Naive thymus-derived CD4-positive, alpha-beta T cell (primary cell): ENCODE measurements at regions not wholly inside any gene's neighbourhood (a gene's known extent, or its start where the extent isn't known, plus 50 kb on each side); places are given as distances from the start of the nearest gene placed in this dataset.

Experiments
- ATAC-seq: fragments of 150-1000 bp; cut with Tn5 transposase; 2 replicates; pipeline ENCODE4 v1.10.0; 2021; ENCODE audit warnings: mild to moderate bottlenecking, moderate library complexity
- CTCF ChIA-PET: fragments of 350-600 bp; sonication (Branson Sonifier 250); formaldehyde crosslinking; loops from one replicate; lab custom pipeline; 2021; ENCODE audit warnings: antibody characterized with exemption; lab: Charles Lee
- POLR2A ChIA-PET: fragments of 350-600 bp; sonication (Branson Sonifier 250); formaldehyde crosslinking; loops from one replicate; lab custom pipeline; 2021; ENCODE audit warnings: antibody characterized with exemption, inconsistent platforms; lab: Charles Lee
- DNase-seq, 9 donors: peaks; one replicate each; pipeline versions ENCODE4 v3.0.0 to v3.0.0-alpha.2; 2020 to 2022; ENCODE audit warnings: mixed read lengths in 1 of 9
- H3K27ac ChIP-seq: one replicate; pipeline ENCODE4 v1.7.0; 2013; ENCODE audit warnings: mild to moderate bottlenecking, low read depth, low read length, moderate library complexity
- H3K27me3 ChIP-seq, 2 donors: one replicate each; pipeline ENCODE4 v1.7.0; 2013; ENCODE audit warnings: low read length in 2 of 2, mild to moderate bottlenecking in 2 of 2, moderate library complexity in 2 of 2; ENCODE audit not compliant: control insufficient read depth in 2 of 2, insufficient read depth in 2 of 2
- H3K36me3 ChIP-seq, 3 experiments: 1 replicate in 2 of 3; 2 replicates in 1 of 3; pipeline ENCODE4 v1.7.0; 2013; ENCODE audit warnings: low read length in 3 of 3, mild to moderate bottlenecking in 3 of 3, moderate library complexity in 1 of 3; ENCODE audit not compliant: insufficient read depth in 3 of 3, control insufficient read depth in 2 of 3
- H3K4me1 ChIP-seq, 2 donors: one replicate each; pipeline ENCODE4 v1.7.0; 2013; ENCODE audit warnings: low read length in 2 of 2, mild to moderate bottlenecking in 2 of 2, moderate library complexity in 1 of 2; ENCODE audit not compliant: control insufficient read depth in 2 of 2, insufficient read depth in 2 of 2
- H3K4me3 ChIP-seq: 2 replicates; pipeline ENCODE4 v1.7.0; 2013; ENCODE audit warnings: mild to moderate bottlenecking, low read length
- H3K9me3 ChIP-seq, 3 experiments: 1 replicate in 2 of 3; 2 replicates in 1 of 3; pipeline ENCODE4 v1.7.0; 2013; ENCODE audit warnings: low read length in 3 of 3; ENCODE audit not compliant: control insufficient read depth in 2 of 3
- H3K27ac Mint-ChIP-seq, 9 donors: one replicate each; pipeline ENCODE4 v1.8.0; 2020 to 2022; ENCODE audit warnings: mixed read lengths in 9 of 9, mild to moderate bottlenecking in 8 of 9, moderate library complexity in 5 of 9, inconsistent platforms in 2 of 9
- H3K27me3 Mint-ChIP-seq, 5 donors: one replicate each; pipeline ENCODE4 v1.8.0; 2021 to 2022; ENCODE audit warnings: mixed read lengths in 5 of 5, mild to moderate bottlenecking in 1 of 5
- H3K36me3 Mint-ChIP-seq, 5 donors: one replicate each; pipeline ENCODE4 v1.8.0; 2020 to 2022; ENCODE audit warnings: mixed read lengths in 5 of 5, mild to moderate bottlenecking in 3 of 5, inconsistent platforms in 1 of 5
- H3K4me1 Mint-ChIP-seq, 7 donors: one replicate each; pipeline ENCODE4 v1.8.0; 2020 to 2022; ENCODE audit warnings: mixed read lengths in 7 of 7, mild to moderate bottlenecking in 3 of 7, inconsistent platforms in 1 of 7
- H3K4me3 Mint-ChIP-seq, 10 donors: one replicate each; pipeline ENCODE4 v1.8.0; 2020 to 2022; ENCODE audit warnings: mild to moderate bottlenecking in 10 of 10, mixed read lengths in 10 of 10, moderate library complexity in 6 of 10, inconsistent platforms in 2 of 10
- H3K9me3 Mint-ChIP-seq, 11 donors: one replicate each; pipeline ENCODE4 v1.8.0; 2020 to 2022; ENCODE audit warnings: mixed read lengths in 11 of 11, mild to moderate bottlenecking in 4 of 11, inconsistent platforms in 1 of 11, moderate library complexity in 1 of 11
- intact Hi-C, 2 donors: fragments of 100-400 bp; cut with micrococcal nuclease; formaldehyde crosslinking; loops; one replicate each; pipeline ENCODE4 v1.15.1; 2023

DNA sequence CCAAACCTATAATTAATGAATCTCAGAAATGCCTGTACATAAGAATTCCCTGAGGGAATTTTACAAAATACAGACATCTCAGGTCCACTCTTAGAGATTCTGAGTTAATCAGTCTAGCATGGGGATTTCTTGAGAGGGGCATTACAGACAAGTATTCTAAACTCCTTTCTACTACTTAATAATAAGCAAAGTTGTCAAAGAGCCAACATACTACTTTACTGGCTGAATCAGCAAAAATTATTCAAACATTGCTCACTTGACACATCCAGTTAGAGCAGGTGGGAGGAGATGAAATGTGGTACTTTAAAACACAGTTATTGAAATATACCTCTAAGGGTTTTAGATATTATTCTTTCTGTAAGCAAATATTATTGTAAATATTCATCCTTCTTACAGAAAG is 1164.7 kb downstream of the CDY2B start:
- intact Hi-C loops: no loop called here
- CTCF ChIA-PET: no interaction called here
- no peak overlapping the region for H3K4me3 Mint-ChIP-seq

GRCh38 chrY:16673102-16673787 is 1206.8 kb downstream of the CDY2B start:
- Histone ChIP-seq H3K9me3 (no peaks in the 10 kb centered on the region), H3K4me3 (no peak overlapping the region), H3K27me3 (no peaks in the 10 kb centered on the region), H3K4me1 (no peaks in the 10 kb centered on the region), H3K27ac (no peak overlapping the region), H3K36me3 (no peaks in the 10 kb centered on the region)
- Mint-ChIP-seq H3K27ac (peak overlapping the region in 1 of 9 donors; percentile 52), H3K4me1 (no peaks in the 10 kb centered on the region), H3K4me3 (no peak overlapping the region), H3K27me3 (no peaks in the 10 kb centered on the region), H3K36me3 (no peaks in the 10 kb centered on the region), H3K9me3 (peaks cover 0 to 13% (median 0%) of the 10 kb centered on the region in 11 donors)
- ChIA-PET CTCF (interaction anchor here (0.8 kb wide), 1 partner anchor 17 kb away, joined by 3 read pairs; no protein-coding TSS in a partner anchor), POLR2A (no interaction called here)
- ATAC-seq (no peak), DNase-seq (no peak)
- intact Hi-C loops: no loop called here

More for the DNA sequence above, 1164.7 kb downstream of the CDY2B start:
- no peak overlapping the region for H3K27ac Mint-ChIP-seq
- POLR2A ChIA-PET: no interaction called here
- ATAC-seq: no peak
- DNase-seq: no peak
- H3K4me1 Mint-ChIP-seq: no peaks in the 10 kb centered on the region
- H3K36me3 ChIP-seq: no peaks in the 10 kb centered on the region
- H3K9me3 Mint-ChIP-seq: peaks cover 0 to 2% (median 0%) of the 10 kb centered on the region in 11 donors
- H3K36me3 Mint-ChIP-seq: no peaks in the 10 kb centered on the region
- H3K27me3 Mint-ChIP-seq: no peaks in the 10 kb centered on the region
- no peak overlapping the region for H3K4me3 ChIP-seq
- H3K4me1 ChIP-seq: no peaks in the 10 kb centered on the region
- H3K27ac ChIP-seq: no peak overlapping the region
- H3K27me3 ChIP-seq: no peaks in the 10 kb centered on the region
- H3K9me3 ChIP-seq: no peaks in the 10 kb centered on the region

GRCh38 chrY:16668402-16668801 is 1211.6 kb downstream of the CDY2B start:
- H3K36me3 Mint-ChIP-seq: no peaks in the 10 kb centered on the region
- no peaks in the 10 kb centered on the region for H3K36me3 ChIP-seq
- intact Hi-C loops: no loop called here
- H3K9me3 ChIP-seq: no peaks in the 10 kb centered on the region
- ATAC-seq (no peak), DNase-seq (no peak)
- no peak overlapping the region for H3K4me3 Mint-ChIP-seq
- H3K27me3 ChIP-seq: no peaks in the 10 kb centered on the region
- POLR2A ChIA-PET: no interaction called here
- CTCF ChIA-PET: no interaction called here
- peaks cover 0 to 4% (median 0%) of the 10 kb centered on the region in 11 donors for H3K9me3 Mint-ChIP-seq
- H3K27ac Mint-ChIP-seq: no peak overlapping the region
- H3K4me3 ChIP-seq: no peak overlapping the region
- no peaks in the 10 kb centered on the region for H3K27me3 Mint-ChIP-seq
- no peaks in the 10 kb centered on the region for H3K4me1 Mint-ChIP-seq
- H3K4me1 ChIP-seq: no peaks in the 10 kb centered on the region
- no peak overlapping the region for H3K27ac ChIP-seq

- H3K27me3 ChIP-seq: no peaks in the 10 kb centered on the region
- no peak for ATAC-seq
- H3K27me3 Mint-ChIP-seq: no peaks in the 10 kb centered on the region
- ChIA-PET POLR2A (no interaction called here), CTCF (no interaction called here)
- H3K4me1 Mint-ChIP-seq: no peaks in the 10 kb centered on the region
- intact Hi-C loops: no loop called here
- H3K4me1 ChIP-seq: no peaks in the 10 kb centered on the region
- H3K27ac Mint-ChIP-seq: no peak overlapping the region
- no peaks in the 10 kb centered on the region for H3K36me3 ChIP-seq
- peaks cover 0 to 4% (median 0%) of the 10 kb centered on the region in 11 donors for H3K9me3 Mint-ChIP-seq
- no peak overlapping the region for H3K27ac ChIP-seq
- H3K4me3 ChIP-seq: no peak overlapping the region
- H3K9me3 ChIP-seq: no peaks in the 10 kb centered on the region
- H3K4me3 Mint-ChIP-seq: no peak overlapping the region
- DNase-seq: no peak
- H3K36me3 Mint-ChIP-seq: no peaks in the 10 kb centered on the region
Measured at GRCh38 chrY:16662741-16663140, 1217.3 kb downstream of the CDY2B start.

DNA sequence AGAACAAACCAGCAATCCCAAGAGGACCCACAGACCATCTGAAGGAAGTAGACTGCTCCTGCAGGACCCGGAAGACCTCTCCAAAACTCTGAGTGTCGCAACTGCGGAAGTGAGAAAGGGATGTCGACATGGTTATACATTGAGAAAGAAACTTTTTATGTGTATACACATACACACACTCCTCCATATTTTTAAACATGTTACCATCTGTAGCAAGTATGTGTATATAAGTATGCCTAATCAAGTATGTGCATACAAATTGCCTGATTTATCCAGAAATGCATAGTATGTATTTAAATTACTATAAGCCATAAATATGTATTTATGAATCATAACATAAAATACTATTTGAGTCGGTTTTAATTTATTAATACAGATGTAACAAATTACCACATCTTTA is 1220.7 kb downstream of the CDY2B start:
- intact Hi-C loops: no loop called here
- H3K27ac Mint-ChIP-seq: no peak overlapping the region

GRCh38 chrY:16653971-16654370 is 1226.0 kb downstream of the CDY2B start:
- Histone ChIP-seq H3K36me3 (no peaks in the 10 kb centered on the region), H3K27me3 (no peaks in the 10 kb centered on the region), H3K27ac (no peak overlapping the region), H3K9me3 (no peaks in the 10 kb centered on the region), H3K4me1 (no peaks in the 10 kb centered on the region), H3K4me3 (no peak overlapping the region)
- Mint-ChIP-seq H3K27ac (no peak overlapping the region), H3K4me3 (no peak overlapping the region), H3K4me1 (no peaks in the 10 kb centered on the region), H3K9me3 (peaks cover 0 to 4% (median 0%) of the 10 kb centered on the region in 11 donors), H3K27me3 (no peaks in the 10 kb centered on the region), H3K36me3 (no peaks in the 10 kb centered on the region)
- ChIA-PET CTCF (no interaction called here), POLR2A (no interaction called here)
- intact Hi-C loops: no loop called here
- ATAC-seq: no peak
- no peak for DNase-seq

More for the DNA sequence above, 1220.7 kb downstream of the CDY2B start:
- H3K36me3 Mint-ChIP-seq: no peaks in the 10 kb centered on the region
- ATAC-seq (no peak), DNase-seq (no peak)
- Histone ChIP-seq H3K27me3 (no peaks in the 10 kb centered on the region), H3K27ac (no peak overlapping the region), H3K36me3 (no peaks in the 10 kb centered on the region), H3K9me3 (no peaks in the 10 kb centered on the region), H3K4me3 (no peak overlapping the region), H3K4me1 (no peaks in the 10 kb centered on the region)
- H3K9me3 Mint-ChIP-seq: peaks cover 0 to 4% (median 0%) of the 10 kb centered on the region in 11 donors
- ChIA-PET POLR2A (no interaction called here), CTCF (no interaction called here)
- no peaks in the 10 kb centered on the region for H3K27me3 Mint-ChIP-seq
- H3K4me1 Mint-ChIP-seq: no peaks in the 10 kb centered on the region
- H3K4me3 Mint-ChIP-seq: no peak overlapping the region

DNA sequence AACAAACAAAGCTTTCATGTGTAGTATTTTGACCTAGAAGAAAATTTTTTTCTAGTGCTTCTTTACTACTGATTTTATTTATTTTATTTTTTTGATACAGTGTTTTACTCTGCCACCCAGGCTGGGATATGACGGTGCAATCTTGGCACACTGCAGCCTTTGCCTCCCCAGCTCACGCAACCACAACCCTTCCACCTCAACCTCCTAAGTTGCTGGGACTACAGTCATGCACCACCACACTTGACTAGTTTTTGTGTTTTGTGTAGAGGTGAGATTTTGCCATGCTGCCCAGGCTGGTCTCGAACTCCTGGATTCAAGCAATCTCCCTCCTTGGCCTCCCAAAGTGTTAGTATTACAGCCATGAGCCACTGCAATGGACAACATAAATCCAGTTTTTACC is 1234.0 kb downstream of the CDY2B start:
- no peak overlapping the region for H3K4me3 ChIP-seq
- peaks cover 0 to 10% (median 0%) of the 10 kb centered on the region in 11 donors for H3K9me3 Mint-ChIP-seq
- no peaks in the 10 kb centered on the region for H3K27me3 ChIP-seq
- DNase-seq: no peak
- no peaks in the 10 kb centered on the region for H3K36me3 ChIP-seq
- no peak for ATAC-seq
- ChIA-PET CTCF (no interaction called here), POLR2A (no interaction called here)
- no peaks in the 10 kb centered on the region for H3K4me1 Mint-ChIP-seq
- H3K4me1 ChIP-seq: no peaks in the 10 kb centered on the region
- H3K27ac ChIP-seq: no peak overlapping the region
- intact Hi-C loops: no loop called here
- no peaks in the 10 kb centered on the region for H3K27me3 Mint-ChIP-seq
- no peaks in the 10 kb centered on the region for H3K9me3 ChIP-seq
- H3K4me3 Mint-ChIP-seq: no peak overlapping the region
- H3K27ac Mint-ChIP-seq: no peak overlapping the region
- H3K36me3 Mint-ChIP-seq: no peaks in the 10 kb centered on the region
